ENCODE measurements at regions not wholly inside any gene's neighbourhood (a gene's known extent, or its start where the extent isn't known, plus 50 kb on each side); places are given as distances from the start of the nearest gene placed in this dataset.
"Not testable (repeated sequence)": the region's sequence is repeated elsewhere in the genome, so short reads cannot be mapped to it uniquely, and the experiment has no call there.

DNA sequence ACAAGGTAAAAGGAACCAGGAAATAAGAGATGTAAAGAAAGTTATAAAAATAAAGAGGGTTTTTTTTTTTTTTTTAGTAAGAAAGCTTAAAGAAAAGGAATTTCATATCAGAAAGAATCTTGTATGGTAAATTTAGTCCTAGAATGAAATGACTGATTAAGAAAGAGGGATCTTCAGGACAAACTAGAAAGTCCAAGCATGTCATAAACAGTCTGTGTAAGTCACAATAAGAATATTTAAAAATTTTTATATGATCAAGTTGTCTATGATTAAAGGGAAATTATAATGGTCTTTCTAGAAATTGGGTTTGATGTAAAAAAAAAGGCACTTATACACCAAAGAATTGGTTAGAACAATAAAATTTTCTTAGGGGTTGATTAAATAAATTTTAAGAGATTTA lies 289.5 kb downstream of the XPNPEP1 start:
- H4K91ac ChIP-seq (ENCODE audit: insufficient read length, low read depth, low read length): no peak overlapping the region
- no peak overlapping the region for H3K4me2 ChIP-seq (ENCODE audit: insufficient read depth, insufficient read length, low read length)
- Mint-ChIP-seq H3K9me3 (peaks cover 22 to 37% of the 10 kb centered on the region in 2 experiments), H3K4me1 (no peaks in the 10 kb centered on the region), H3K36me3 (ENCODE audit: insufficient read depth in 1 of 3, low read depth in 3 of 3) (peaks cover 0 to 9% (median 0%) of the 10 kb centered on the region in 3 experiments; a peak in 2 of 7 replicates), H3K27me3 (ENCODE audit: low read depth) (no peaks in the 10 kb centered on the region), H3K27ac (no peak overlapping the region), H3K4me3 (no peak overlapping the region)
- no peak overlapping the region for H2AK5ac ChIP-seq (ENCODE audit: insufficient read length, low read length)
- H3K23ac ChIP-seq (ENCODE audit: insufficient read length, low read depth, low read length): no peak overlapping the region
- TF ChIP-seq, protein P1, sequence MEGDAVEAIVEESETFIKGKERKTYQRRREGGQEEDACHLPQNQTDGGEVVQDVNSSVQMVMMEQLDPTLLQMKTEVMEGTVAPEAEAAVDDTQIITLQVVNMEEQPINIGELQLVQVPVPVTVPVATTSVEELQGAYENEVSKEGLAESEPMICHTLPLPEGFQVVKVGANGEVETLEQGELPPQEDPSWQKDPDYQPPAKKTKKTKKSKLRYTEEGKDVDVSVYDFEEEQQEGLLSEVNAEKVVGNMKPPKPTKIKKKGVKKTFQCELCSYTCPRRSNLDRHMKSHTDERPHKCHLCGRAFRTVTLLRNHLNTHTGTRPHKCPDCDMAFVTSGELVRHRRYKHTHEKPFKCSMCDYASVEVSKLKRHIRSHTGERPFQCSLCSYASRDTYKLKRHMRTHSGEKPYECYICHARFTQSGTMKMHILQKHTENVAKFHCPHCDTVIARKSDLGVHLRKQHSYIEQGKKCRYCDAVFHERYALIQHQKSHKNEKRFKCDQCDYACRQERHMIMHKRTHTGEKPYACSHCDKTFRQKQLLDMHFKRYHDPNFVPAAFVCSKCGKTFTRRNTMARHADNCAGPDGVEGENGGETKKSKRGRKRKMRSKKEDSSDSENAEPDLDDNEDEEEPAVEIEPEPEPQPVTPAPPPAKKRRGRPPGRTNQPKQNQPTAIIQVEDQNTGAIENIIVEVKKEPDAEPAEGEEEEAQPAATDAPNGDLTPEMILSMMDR (conservative IDR thresholded peaks at IDR 0.05): no peak
- H3K27me3 ChIP-seq (ENCODE audit: insufficient read depth, low read length): no peaks in the 10 kb centered on the region
- H2BK12ac ChIP-seq (ENCODE audit: insufficient read length, low read depth, low read length): no peak overlapping the region
- no peaks in the 10 kb centered on the region for H3K79me2 ChIP-seq (ENCODE audit: insufficient read depth, low read length)
- no peaks in the 10 kb centered on the region for H3K4me1 ChIP-seq (ENCODE audit: insufficient read depth, low read length)
- no peak overlapping the region for H3K14ac ChIP-seq (ENCODE audit: insufficient read depth, low read length)
- H2AFZ ChIP-seq (ENCODE audit: low read length): no peak overlapping the region
- H3K56ac ChIP-seq (ENCODE audit: insufficient read length, low read depth, low read length): no peak overlapping the region
- H3K23me2 ChIP-seq (ENCODE audit: insufficient read length, low read depth, low read length, poor library complexity, severe bottlenecking): no peaks in the 10 kb centered on the region
- H4K20me1 ChIP-seq (ENCODE audit: control insufficient read depth, insufficient read depth, insufficient read length): no peaks in the 10 kb centered on the region
- H3K9me3 ChIP-seq (ENCODE audit: control insufficient read depth, low read depth, low read length): no peaks in the 10 kb centered on the region
- H4K5ac ChIP-seq (ENCODE audit: insufficient read length, low read depth, low read length): no peak overlapping the region
- H2BK15ac ChIP-seq (ENCODE audit: low read depth, low read length): no peak overlapping the region
- no peak overlapping the region for H2BK5ac ChIP-seq (ENCODE audit: insufficient read length, low read length)
- H3K18ac ChIP-seq (ENCODE audit: insufficient read length, low read depth, low read length): no peak overlapping the region
- H2BK20ac ChIP-seq (ENCODE audit: low read depth, low read length, poor library complexity, severe bottlenecking): no peak overlapping the region
- H3K27ac ChIP-seq (ENCODE audit: insufficient read length, low read depth, low read length): no peak overlapping the region
- H3K9ac ChIP-seq (ENCODE audit: extremely low read depth, insufficient read length, low read length): no peak overlapping the region
- no peak overlapping the region for H4K8ac ChIP-seq (replicated peaks; ENCODE audit: insufficient read length, low read depth, low read length)
- DNase-seq: no peak
- no peaks in the 10 kb centered on the region for H3K79me1 ChIP-seq (ENCODE audit: insufficient read depth, low read depth, low read length, poor library complexity, severe bottlenecking)
- no peak overlapping the region for H3K4ac ChIP-seq (ENCODE audit: low read depth, low read length)
- no peak overlapping the region for H2BK120ac ChIP-seq (ENCODE audit: low read depth, low read length, poor library complexity, severe bottlenecking)
- H3T11ph ChIP-seq (ENCODE audit: low read length): no peak overlapping the region

DNA sequence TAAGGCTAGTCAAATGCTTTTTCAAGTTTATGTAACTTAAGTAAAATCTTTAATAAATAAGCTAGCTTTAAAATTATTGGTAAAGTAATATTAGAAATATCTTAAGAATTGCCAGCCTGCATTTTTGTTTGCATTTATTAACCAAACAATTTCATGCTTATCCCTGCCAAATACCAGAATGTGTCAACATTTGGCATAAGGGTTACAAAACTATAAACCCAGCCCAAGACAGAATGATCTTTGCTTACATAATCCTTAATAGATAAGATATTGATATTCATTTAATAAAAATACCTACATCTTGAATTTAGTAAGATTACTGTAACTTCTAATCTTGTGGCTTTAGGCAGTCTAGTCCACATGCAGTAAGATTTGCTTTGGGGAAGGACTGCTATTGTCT lies 290.3 kb downstream of the XPNPEP1 start:
- not testable (repeated sequence) for H3K27me3 ChIP-seq (ENCODE audit: insufficient read depth, low read length); H2BK120ac ChIP-seq (ENCODE audit: low read depth, low read length, poor library complexity, severe bottlenecking); H2BK15ac ChIP-seq (ENCODE audit: low read depth, low read length); H3K9ac ChIP-seq (ENCODE audit: extremely low read depth, insufficient read length, low read length); H3K36me3 Mint-ChIP-seq (ENCODE audit: insufficient read depth in 1 of 3, low read depth in 3 of 3); H3K27ac ChIP-seq (ENCODE audit: insufficient read length, low read depth, low read length); H3T11ph ChIP-seq (ENCODE audit: low read length); H3K4me1 ChIP-seq (ENCODE audit: insufficient read depth, low read length); H3K18ac ChIP-seq (ENCODE audit: insufficient read length, low read depth, low read length); H4K8ac ChIP-seq (replicated peaks; ENCODE audit: insufficient read length, low read depth, low read length); H4K20me1 ChIP-seq (ENCODE audit: control insufficient read depth, insufficient read depth, insufficient read length); H3K27ac Mint-ChIP-seq; H2BK20ac ChIP-seq (ENCODE audit: low read depth, low read length, poor library complexity, severe bottlenecking); H2AK5ac ChIP-seq (ENCODE audit: insufficient read length, low read length); H3K4me2 ChIP-seq (ENCODE audit: insufficient read depth, insufficient read length, low read length); H3K23ac ChIP-seq (ENCODE audit: insufficient read length, low read depth, low read length); DNase-seq; H3K23me2 ChIP-seq (ENCODE audit: insufficient read length, low read depth, low read length, poor library complexity, severe bottlenecking); H3K79me2 ChIP-seq (ENCODE audit: insufficient read depth, low read length); H3K4me3 Mint-ChIP-seq; H3K9me3 ChIP-seq (ENCODE audit: control insufficient read depth, low read depth, low read length); H3K79me1 ChIP-seq (ENCODE audit: insufficient read depth, low read depth, low read length, poor library complexity, severe bottlenecking); H4K91ac ChIP-seq (ENCODE audit: insufficient read length, low read depth, low read length); H3K27me3 Mint-ChIP-seq (ENCODE audit: low read depth); H3K14ac ChIP-seq (ENCODE audit: insufficient read depth, low read length); H4K5ac ChIP-seq (ENCODE audit: insufficient read length, low read depth, low read length); H3K4ac ChIP-seq (ENCODE audit: low read depth, low read length); H2AFZ ChIP-seq (ENCODE audit: low read length); H3K4me1 Mint-ChIP-seq; H2BK5ac ChIP-seq (ENCODE audit: insufficient read length, low read length); H2BK12ac ChIP-seq (ENCODE audit: insufficient read length, low read depth, low read length); H3K56ac ChIP-seq (ENCODE audit: insufficient read length, low read depth, low read length)
- H3K9me3 Mint-ChIP-seq: peaks cover 22 to 37% of the 10 kb centered on the region in 2 experiments

Data from H9 (cell line).